Thymus (tissue), 11 donors: ENCODE measurements at regions not wholly inside any gene's neighbourhood (a gene's known extent, or its start where the extent isn't known, plus 50 kb on each side); places are given as distances from the start of the nearest gene placed in this dataset.
"Not testable (repeated sequence)": the region's sequence is repeated elsewhere in the genome, so short reads cannot be mapped to it uniquely, and the experiment has no call there.

ENCODE experiments used
- DNase-seq, 9 donors: peaks; one replicate each; pipeline ENCODE4 v3.0.0-alpha.2; 2013; ENCODE audit warnings: low spot score in 9 of 9, low read depth in 6 of 9, missing footprints in 1 of 9
- H3K27ac ChIP-seq, 2 donors: one replicate each; pipeline ENCODE4 v1.5.1; 2013; ENCODE audit warnings: control low read depth in 1 of 2, low read depth in 1 of 2, low read length in 1 of 2, mild to moderate bottlenecking in 1 of 2, moderate library complexity in 1 of 2
- H3K27me3 ChIP-seq, 2 donors: one replicate each; pipeline ENCODE4 v1.5.1; 2013; ENCODE audit warnings: low read length in 1 of 2; ENCODE audit not compliant: control insufficient read depth in 2 of 2, insufficient read depth in 1 of 2
- H3K36me3 ChIP-seq, 2 donors: one replicate each; pipeline ENCODE4 v1.5.1; 2013; ENCODE audit warnings: low read length in 1 of 2, mild to moderate bottlenecking in 1 of 2, moderate library complexity in 1 of 2; ENCODE audit not compliant: control insufficient read depth in 2 of 2, insufficient read depth in 2 of 2
- H3K4me1 ChIP-seq, 2 donors: one replicate each; pipeline ENCODE4 v1.5.1; 2013; ENCODE audit warnings: low read length in 2 of 2; ENCODE audit not compliant: control insufficient read depth in 2 of 2, insufficient read depth in 2 of 2
- H3K4me3 ChIP-seq, 2 donors: one replicate each; pipeline ENCODE4 v1.5.1; 2013; ENCODE audit warnings: low read length in 2 of 2, control low read depth in 1 of 2, mild to moderate bottlenecking in 1 of 2
- H3K9me3 ChIP-seq, 2 donors: one replicate each; pipeline ENCODE4 v1.5.1; 2013; ENCODE audit warnings: low read length in 1 of 2, mild to moderate bottlenecking in 1 of 2; ENCODE audit not compliant: control insufficient read depth in 2 of 2, insufficient read depth in 1 of 2
- WGBS: extraction: QIAGEN DNeasy Blood & Tissue Kit; methylation state at CpG from one replicate; pipeline ENCODE4 v1.1.7; 2013; 5-methylcytosine and 5-hydroxymethylcytosine counted together
- donor health status: healthy.

- DNase-seq: no peak
- Histone ChIP-seq H3K4me3 (no peak overlapping the region), H3K9me3 (no peaks in the 10 kb centered on the region), H3K36me3 (no peaks in the 10 kb centered on the region), H3K27ac (no peak overlapping the region), H3K27me3 (no peaks in the 10 kb centered on the region), H3K4me1 (no peaks in the 10 kb centered on the region)
- 89% methylated on average over 1 of the region's 1 CpG for whole genome bisulfite sequencing
These were observed 763.6 kb downstream of the CDH11 start for GRCh38 chr16:64358291-64358690.

GRCh38 chr16:64356267-64356666 is 765.6 kb downstream of the CDH11 start:
- Histone ChIP-seq H3K27ac (no peak overlapping the region), H3K4me3 (no peak overlapping the region), H3K27me3 (no peaks in the 10 kb centered on the region), H3K36me3 (no peaks in the 10 kb centered on the region), H3K9me3 (no peaks in the 10 kb centered on the region), H3K4me1 (no peaks in the 10 kb centered on the region)
- peak in 1 of 9 donors; percentile 0 for DNase-seq
- WGBS: 85% methylated on average over 1 of the region's 1 CpG

- no peaks in the 10 kb centered on the region for H3K36me3 ChIP-seq
- no peak for DNase-seq
- no peaks in the 10 kb centered on the region for H3K9me3 ChIP-seq
- H3K27ac ChIP-seq: no peak overlapping the region
- H3K27me3 ChIP-seq: no peaks in the 10 kb centered on the region
- WGBS: 96% methylated on average over 1 of the region's 1 CpG
- no peaks in the 10 kb centered on the region for H3K4me1 ChIP-seq
- H3K4me3 ChIP-seq: no peak overlapping the region
These were observed 769.6 kb downstream of the CDH11 start for GRCh38 chr16:64352246-64352645.

GRCh38 chr16:64351121-64351520 is 770.7 kb downstream of the CDH11 start:
- no peak for DNase-seq
- 86% methylated on average over 1 of the region's 1 CpG for WGBS
- Histone ChIP-seq H3K36me3 (no peaks in the 10 kb centered on the region), H3K27ac (no peak overlapping the region), H3K4me1 (no peaks in the 10 kb centered on the region), H3K27me3 (no peaks in the 10 kb centered on the region), H3K9me3 (peaks cover 0 to 2% of the 10 kb centered on the region in 2 donors), H3K4me3 (no peak overlapping the region)

GRCh38 chr16:64346080-64346479 is 775.8 kb downstream of the CDH11 start:
- Histone ChIP-seq H3K27ac (no peak overlapping the region), H3K4me3 (no peak overlapping the region), H3K36me3 (no peaks in the 10 kb centered on the region), H3K9me3 (peaks cover 0 to 16% of the 10 kb centered on the region in 2 donors), H3K27me3 (no peaks in the 10 kb centered on the region), H3K4me1 (no peaks in the 10 kb centered on the region)
- DNase-seq: no peak
- WGBS: 97% methylated on average over 4 of the region's 4 CpGs

- no peak overlapping the region for H3K4me3 ChIP-seq
- DNase-seq: no peak
These were observed 776.7 kb downstream of the CDH11 start for GRCh38 chr16:64345142-64345541.

GRCh38 chr16:64343820-64344443 is 777.9 kb downstream of the CDH11 start:
- not testable (repeated sequence) for H3K4me1 ChIP-seq, H3K27ac ChIP-seq, DNase-seq, H3K27me3 ChIP-seq, H3K4me3 ChIP-seq, H3K36me3 ChIP-seq
- WGBS: 97% methylated on average over 47 of the region's 47 CpGs
- peaks cover 0 to 16% of the 10 kb centered on the region in 2 donors for H3K9me3 ChIP-seq

More at GRCh38 chr16:64345142-64345541, 776.7 kb downstream of the CDH11 start:
- WGBS: 86% methylated on average over 6 of the region's 6 CpGs
- Histone ChIP-seq H3K36me3 (no peaks in the 10 kb centered on the region), H3K27me3 (no peaks in the 10 kb centered on the region), H3K9me3 (peaks cover 0 to 16% of the 10 kb centered on the region in 2 donors), H3K27ac (no peak overlapping the region), H3K4me1 (no peaks in the 10 kb centered on the region)

- WGBS: 91% methylated on average over 8 of the region's 8 CpGs
- DNase-seq: no peak
- no peaks in the 10 kb centered on the region for H3K27me3 ChIP-seq
These were observed 778.6 kb downstream of the CDH11 start for GRCh38 chr16:64343061-64343819.

GRCh38 chr16:64341336-64341735 is 780.5 kb downstream of the CDH11 start:
- H3K27me3 ChIP-seq, DNase-seq, H3K4me1 ChIP-seq, H3K27ac ChIP-seq, H3K36me3 ChIP-seq, H3K4me3 ChIP-seq: not testable (repeated sequence)
- 86% methylated on average over 1 of the region's 1 CpG for WGBS
- peaks cover 0 to 15% of the 10 kb centered on the region in 2 donors for H3K9me3 ChIP-seq

More at GRCh38 chr16:64343061-64343819, 778.6 kb downstream of the CDH11 start:
- peaks cover 0 to 16% of the 10 kb centered on the region in 2 donors for H3K9me3 ChIP-seq
- no peaks in the 10 kb centered on the region for H3K36me3 ChIP-seq
- no peak overlapping the region for H3K27ac ChIP-seq
- H3K4me3 ChIP-seq: no peak overlapping the region
- H3K4me1 ChIP-seq: no peaks in the 10 kb centered on the region
